ENCODE measurements at regions not wholly inside any gene's neighbourhood (a gene's known extent, or its start where the extent isn't known, plus 50 kb on each side); places are given as distances from the start of the nearest gene placed in this dataset.

DNA sequence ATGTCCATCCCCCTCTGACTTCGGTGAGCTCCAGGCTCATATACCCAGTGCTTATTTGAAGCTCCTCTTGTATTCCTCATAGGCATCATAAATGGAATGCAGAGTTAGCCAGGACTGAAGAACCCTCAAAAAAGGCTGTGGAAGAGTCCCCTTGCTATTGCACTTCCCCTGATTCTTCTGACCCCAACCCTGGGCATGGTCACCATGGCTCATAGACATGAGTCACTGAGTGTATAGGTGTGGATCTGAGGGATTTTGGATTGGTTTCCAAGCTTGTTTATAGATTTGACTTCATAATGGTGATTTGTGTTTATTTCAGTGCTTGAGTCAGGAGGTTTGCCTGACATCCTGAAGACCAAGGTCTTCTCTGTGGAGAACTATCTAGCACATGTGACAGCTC is 98.4 kb upstream of the SLC38A2 start:
- TF ChIP-seq CTCF (IDR thresholded peaks at IDR 0.05) (no peak), POLR2A (IDR thresholded peaks at IDR 0.05) (no peak)
- no peak for ATAC-seq
- WGBS (ENCODE audit: insufficient coverage, low coverage, low lambda C conversion rate, missing lambda C conversion rate): 78% methylated on average over 1 of the region's 1 CpG

DNA sequence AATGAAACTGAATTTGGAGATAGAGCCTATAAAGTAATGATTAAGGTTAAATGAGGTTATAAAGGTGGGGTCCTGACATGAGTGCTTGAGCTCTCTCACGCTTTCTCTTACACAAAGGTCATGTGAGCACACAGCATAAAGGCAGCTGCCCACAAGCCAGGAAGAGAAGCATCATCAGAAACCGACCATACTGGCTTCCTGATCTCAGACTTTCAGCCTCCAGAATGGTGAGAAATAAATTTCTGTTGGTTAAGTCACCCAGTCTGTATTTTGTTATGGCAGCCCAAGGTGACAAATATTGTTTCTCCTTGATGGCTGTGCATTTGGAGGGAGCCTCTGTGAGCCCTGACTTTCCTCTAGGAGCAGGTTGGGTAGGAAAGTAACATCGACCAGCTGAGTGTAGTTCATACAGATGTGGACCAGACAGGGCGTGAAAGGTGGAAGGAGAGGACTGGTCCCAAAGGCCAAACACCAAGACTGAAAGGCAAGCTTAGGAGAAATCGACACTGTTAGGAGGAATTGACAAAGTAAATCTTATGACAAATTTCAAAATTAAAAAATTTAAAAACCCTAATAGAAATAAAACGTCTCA is 97.6 kb upstream of the SLC38A2 start:
- ATAC-seq: no peak
- WGBS (ENCODE audit: insufficient coverage, low coverage, low lambda C conversion rate, missing lambda C conversion rate): 70% methylated on average over 5 of the region's 6 CpGs
- no peak for DNase-seq
- no peaks in the 10 kb centered on the region for H3K9me3 ChIP-seq
- TF ChIP-seq CTCF (IDR thresholded peaks at IDR 0.05) (no peak), POLR2A (IDR thresholded peaks at IDR 0.05) (no peak)
- H3K27me3 ChIP-seq: no peaks in the 10 kb centered on the region
- peaks cover 0 to 31% (median 13%) of the 10 kb centered on the region in 4 donors for H3K4me1 ChIP-seq
- no peak overlapping the region for H3K4me3 ChIP-seq
- intact Hi-C loops (cut with DNase I): no loop called here
- no peaks in the 10 kb centered on the region for H3K36me3 ChIP-seq
- H3K27ac ChIP-seq: no peak overlapping the region

More for the DNA sequence above, 98.4 kb upstream of the SLC38A2 start:
- intact Hi-C loops (cut with DNase I): no loop called here
- Histone ChIP-seq H3K27me3 (no peaks in the 10 kb centered on the region), H3K4me3 (no peak overlapping the region), H3K27ac (no peak overlapping the region), H3K36me3 (no peaks in the 10 kb centered on the region), H3K9me3 (no peaks in the 10 kb centered on the region), H3K4me1 (peaks cover 0 to 26% (median 11%) of the 10 kb centered on the region in 4 donors)
- no peak for DNase-seq

GRCh38 chr12:46468813-46469212 is 96.2 kb upstream of the SLC38A2 start:
- peak overlapping the region in 2 of 3 donors; percentile 11 to 24 for H3K27ac ChIP-seq
- no peak for TF ChIP-seq POLR2A (IDR thresholded peaks at IDR 0.05)
- no peak for TF ChIP-seq CTCF (IDR thresholded peaks at IDR 0.05)

GRCh38 chr12:46468160-46468559 is 95.6 kb upstream of the SLC38A2 start:
- peak; percentile 64 to 88 (median 78) for ATAC-seq
- Histone ChIP-seq H3K4me3 (no peak overlapping the region), H3K27me3 (no peaks in the 10 kb centered on the region), H3K4me1 (peaks cover 0 to 16% (median 7%) of the 10 kb centered on the region in 4 donors), H3K9me3 (no peaks in the 10 kb centered on the region), H3K36me3 (no peaks in the 10 kb centered on the region), H3K27ac (peak overlapping the region; percentile 17 to 52 (median 24))
- intact Hi-C loops (cut with DNase I): no loop called here
- 23% methylated on average over 5 of the region's 6 CpGs for WGBS (ENCODE audit: insufficient coverage, low coverage, low lambda C conversion rate, missing lambda C conversion rate)
- TF ChIP-seq POLR2A (IDR thresholded peaks at IDR 0.05): peak; percentile 20
- TF ChIP-seq CTCF (IDR thresholded peaks at IDR 0.05): peak in 1 of 4 donors; percentile 28
- DNase-seq: peak in 1 of 3 donors; percentile 59

More at GRCh38 chr12:46468813-46469212, 96.2 kb upstream of the SLC38A2 start:
- peaks cover 0 to 20% (median 9%) of the 10 kb centered on the region in 4 donors for H3K4me1 ChIP-seq
- ATAC-seq: no peak
- no peaks in the 10 kb centered on the region for H3K27me3 ChIP-seq
- no peak for DNase-seq
- intact Hi-C loops (cut with DNase I): no loop called here
- no peaks in the 10 kb centered on the region for H3K36me3 ChIP-seq
- WGBS (ENCODE audit: insufficient coverage, low coverage, low lambda C conversion rate, missing lambda C conversion rate): 67% methylated on average over 4 of the region's 4 CpGs
- H3K9me3 ChIP-seq: no peaks in the 10 kb centered on the region
- no peak overlapping the region for H3K4me3 ChIP-seq

All from right lobe of liver (tissue), 6 donors.